ENCODE measurements at regions not wholly inside any gene's neighbourhood (a gene's known extent, or its start where the extent isn't known, plus 50 kb on each side); places are given as distances from the start of the nearest gene placed in this dataset.

DNA sequence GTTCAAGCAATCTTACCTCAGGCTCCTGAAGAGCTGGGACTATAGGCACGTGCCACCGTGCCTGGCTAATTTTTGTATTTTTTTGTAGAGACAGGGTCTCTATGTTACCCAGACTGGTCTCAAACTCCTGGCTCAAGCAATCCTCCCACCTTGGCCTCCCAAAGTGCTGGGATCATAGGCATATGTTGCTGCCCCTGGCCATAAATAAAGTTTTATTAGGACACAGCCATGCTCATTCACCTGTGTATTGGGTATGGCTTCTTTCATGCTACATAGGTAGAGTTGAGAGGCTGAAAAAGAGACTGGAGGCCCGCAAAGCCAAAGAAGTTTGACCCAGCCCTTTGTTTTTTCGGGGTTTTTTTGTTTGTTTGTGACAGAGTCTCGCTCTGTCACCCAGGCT lies 61.7 kb upstream of the NCOR2 start:
- TF ChIP-seq, protein P1, sequence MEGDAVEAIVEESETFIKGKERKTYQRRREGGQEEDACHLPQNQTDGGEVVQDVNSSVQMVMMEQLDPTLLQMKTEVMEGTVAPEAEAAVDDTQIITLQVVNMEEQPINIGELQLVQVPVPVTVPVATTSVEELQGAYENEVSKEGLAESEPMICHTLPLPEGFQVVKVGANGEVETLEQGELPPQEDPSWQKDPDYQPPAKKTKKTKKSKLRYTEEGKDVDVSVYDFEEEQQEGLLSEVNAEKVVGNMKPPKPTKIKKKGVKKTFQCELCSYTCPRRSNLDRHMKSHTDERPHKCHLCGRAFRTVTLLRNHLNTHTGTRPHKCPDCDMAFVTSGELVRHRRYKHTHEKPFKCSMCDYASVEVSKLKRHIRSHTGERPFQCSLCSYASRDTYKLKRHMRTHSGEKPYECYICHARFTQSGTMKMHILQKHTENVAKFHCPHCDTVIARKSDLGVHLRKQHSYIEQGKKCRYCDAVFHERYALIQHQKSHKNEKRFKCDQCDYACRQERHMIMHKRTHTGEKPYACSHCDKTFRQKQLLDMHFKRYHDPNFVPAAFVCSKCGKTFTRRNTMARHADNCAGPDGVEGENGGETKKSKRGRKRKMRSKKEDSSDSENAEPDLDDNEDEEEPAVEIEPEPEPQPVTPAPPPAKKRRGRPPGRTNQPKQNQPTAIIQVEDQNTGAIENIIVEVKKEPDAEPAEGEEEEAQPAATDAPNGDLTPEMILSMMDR (IDR thresholded peaks at IDR 0.05), result no peak
- no peak for TF ChIP-seq POLR2A (IDR thresholded peaks at IDR 0.05)
